ENCODE measurements at regions not wholly inside any gene's neighbourhood (a gene's known extent, or its start where the extent isn't known, plus 50 kb on each side); places are given as distances from the start of the nearest gene placed in this dataset.
A peak's percentile ranks its signal among the peaks of the same experiment; 100 is the strongest.

DNA sequence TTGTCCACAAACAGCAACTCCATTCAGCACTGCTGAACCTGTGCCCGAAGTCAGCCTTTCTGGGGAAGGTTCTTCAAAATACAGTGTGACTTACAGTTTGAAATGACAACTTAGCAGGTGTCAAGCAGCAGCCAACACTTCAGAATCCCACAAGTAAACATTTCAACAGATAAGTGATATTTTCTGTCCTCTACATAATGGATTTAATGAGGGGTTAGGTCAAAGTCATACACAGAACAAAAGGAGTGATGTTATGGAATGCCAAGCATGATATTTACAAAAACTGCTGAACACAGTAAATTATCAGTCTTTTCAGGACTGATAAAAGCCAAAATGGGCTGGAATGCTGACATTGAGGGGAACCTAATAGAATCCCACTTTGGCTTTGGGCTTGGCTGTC lies 77.6 kb upstream of the JAZF1 start (continued):
- TF ChIP-seq, protein P1, sequence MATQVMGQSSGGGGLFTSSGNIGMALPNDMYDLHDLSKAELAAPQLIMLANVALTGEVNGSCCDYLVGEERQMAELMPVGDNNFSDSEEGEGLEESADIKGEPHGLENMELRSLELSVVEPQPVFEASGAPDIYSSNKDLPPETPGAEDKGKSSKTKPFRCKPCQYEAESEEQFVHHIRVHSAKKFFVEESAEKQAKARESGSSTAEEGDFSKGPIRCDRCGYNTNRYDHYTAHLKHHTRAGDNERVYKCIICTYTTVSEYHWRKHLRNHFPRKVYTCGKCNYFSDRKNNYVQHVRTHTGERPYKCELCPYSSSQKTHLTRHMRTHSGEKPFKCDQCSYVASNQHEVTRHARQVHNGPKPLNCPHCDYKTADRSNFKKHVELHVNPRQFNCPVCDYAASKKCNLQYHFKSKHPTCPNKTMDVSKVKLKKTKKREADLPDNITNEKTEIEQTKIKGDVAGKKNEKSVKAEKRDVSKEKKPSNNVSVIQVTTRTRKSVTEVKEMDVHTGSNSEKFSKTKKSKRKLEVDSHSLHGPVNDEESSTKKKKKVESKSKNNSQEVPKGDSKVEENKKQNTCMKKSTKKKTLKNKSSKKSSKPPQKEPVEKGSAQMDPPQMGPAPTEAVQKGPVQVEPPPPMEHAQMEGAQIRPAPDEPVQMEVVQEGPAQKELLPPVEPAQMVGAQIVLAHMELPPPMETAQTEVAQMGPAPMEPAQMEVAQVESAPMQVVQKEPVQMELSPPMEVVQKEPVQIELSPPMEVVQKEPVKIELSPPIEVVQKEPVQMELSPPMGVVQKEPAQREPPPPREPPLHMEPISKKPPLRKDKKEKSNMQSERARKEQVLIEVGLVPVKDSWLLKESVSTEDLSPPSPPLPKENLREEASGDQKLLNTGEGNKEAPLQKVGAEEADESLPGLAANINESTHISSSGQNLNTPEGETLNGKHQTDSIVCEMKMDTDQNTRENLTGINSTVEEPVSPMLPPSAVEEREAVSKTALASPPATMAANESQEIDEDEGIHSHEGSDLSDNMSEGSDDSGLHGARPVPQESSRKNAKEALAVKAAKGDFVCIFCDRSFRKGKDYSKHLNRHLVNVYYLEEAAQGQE (IDR thresholded peaks at IDR 0.05; ENCODE audit: unreplicated experiment): no peak
- TF ChIP-seq, protein P2, sequence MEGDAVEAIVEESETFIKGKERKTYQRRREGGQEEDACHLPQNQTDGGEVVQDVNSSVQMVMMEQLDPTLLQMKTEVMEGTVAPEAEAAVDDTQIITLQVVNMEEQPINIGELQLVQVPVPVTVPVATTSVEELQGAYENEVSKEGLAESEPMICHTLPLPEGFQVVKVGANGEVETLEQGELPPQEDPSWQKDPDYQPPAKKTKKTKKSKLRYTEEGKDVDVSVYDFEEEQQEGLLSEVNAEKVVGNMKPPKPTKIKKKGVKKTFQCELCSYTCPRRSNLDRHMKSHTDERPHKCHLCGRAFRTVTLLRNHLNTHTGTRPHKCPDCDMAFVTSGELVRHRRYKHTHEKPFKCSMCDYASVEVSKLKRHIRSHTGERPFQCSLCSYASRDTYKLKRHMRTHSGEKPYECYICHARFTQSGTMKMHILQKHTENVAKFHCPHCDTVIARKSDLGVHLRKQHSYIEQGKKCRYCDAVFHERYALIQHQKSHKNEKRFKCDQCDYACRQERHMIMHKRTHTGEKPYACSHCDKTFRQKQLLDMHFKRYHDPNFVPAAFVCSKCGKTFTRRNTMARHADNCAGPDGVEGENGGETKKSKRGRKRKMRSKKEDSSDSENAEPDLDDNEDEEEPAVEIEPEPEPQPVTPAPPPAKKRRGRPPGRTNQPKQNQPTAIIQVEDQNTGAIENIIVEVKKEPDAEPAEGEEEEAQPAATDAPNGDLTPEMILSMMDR (conservative IDR thresholded peaks at IDR 0.05; ENCODE audit: low read depth in 2 of 2): no peak
- TF ChIP-seq CREB1 (CRISPR knock-in tag; IDR thresholded peaks at IDR 0.05; ENCODE audit: low read depth) (no peak), JUNB (IDR thresholded peaks at IDR 0.05; ENCODE audit: unreplicated experiment) (no peak), EZH2phosphoT487 (IDR thresholded peaks at IDR 0.05; ENCODE audit: unreplicated experiment) (no peak), EZH2 (IDR thresholded peaks at IDR 0.05; ENCODE audit: low read depth, unreplicated experiment) (no peak), NANOG (IDR thresholded peaks at IDR 0.05; ENCODE audit: borderline replicate concordance) (no peak)

DNA sequence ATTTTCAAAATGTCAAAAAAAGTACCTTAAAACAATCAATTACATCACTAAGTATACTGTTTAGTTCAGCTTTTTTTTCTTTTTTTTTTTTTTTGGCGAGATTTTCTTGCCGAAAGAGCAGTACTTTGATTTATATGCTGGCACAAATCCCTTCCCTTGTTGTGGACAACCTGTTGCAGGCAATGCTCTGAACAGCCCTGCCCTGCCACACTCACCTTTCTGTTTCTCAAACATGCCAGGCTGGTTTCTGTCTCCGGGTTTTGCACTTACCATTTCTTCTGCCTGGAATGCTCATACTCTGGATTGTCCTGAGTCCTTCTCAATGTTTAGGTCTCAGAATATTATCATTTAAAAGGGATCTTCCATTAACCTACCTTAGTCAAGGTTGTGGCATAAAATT lies 80.4 kb upstream of the JAZF1 start:
- Histone ChIP-seq H3K4me3 (no peak overlapping the region), H3K27me3 (ENCODE audit: insufficient read depth) (no peaks in the 10 kb centered on the region), H3K4me2 (no peak overlapping the region), H2AFZ (peak overlapping the region; percentile 30; the same call in 1 of the 2 replicates), H3K9me2 (ENCODE audit: insufficient read depth) (no peaks in the 10 kb centered on the region), H3K27ac (ENCODE audit: low read depth) (no peak overlapping the region), H4K20me1 (replicated peaks; ENCODE audit: insufficient read depth) (no peaks in the 10 kb centered on the region), H3K79me2 (replicated peaks; ENCODE audit: insufficient read depth) (no peaks in the 10 kb centered on the region), H3K4me1 (ENCODE audit: insufficient read depth) (peaks cover 27% of the 10 kb centered on the region), H3K36me3 (ENCODE audit: insufficient read depth) (no peaks in the 10 kb centered on the region), H3F3A (replicated peaks; ENCODE audit: low read depth) (no peaks in the 10 kb centered on the region)
- Mint-ChIP-seq H3K9me3 (peaks cover under 1% of the 10 kb centered on the region; the same call in 2 of the 3 replicates), H3K27me3 (ENCODE audit: insufficient read depth, low read depth, poor library complexity) (no peaks in the 10 kb centered on the region), H3K36me3 (ENCODE audit: low read depth) (peaks cover 3% of the 10 kb centered on the region; the same call in 1 of the 3 replicates), H3K4me1 (peaks cover 26% of the 10 kb centered on the region), H3K27ac (no peak overlapping the region), H3K4me3 (no peak overlapping the region)
- ATAC-seq (no peak), DNase-seq (ENCODE audit: low spot score) (no peak)
- TF ChIP-seq EZH2phosphoT487 (IDR thresholded peaks at IDR 0.05; ENCODE audit: unreplicated experiment): no peak
- no peak for TF ChIP-seq ZNF331 (CRISPR knock-in tag; IDR thresholded peaks at IDR 0.05; ENCODE audit: low read depth)
- TF ChIP-seq EZH2 (IDR thresholded peaks at IDR 0.05; ENCODE audit: low read depth, unreplicated experiment): no peak
- TF ChIP-seq ZNF114 (CRISPR knock-in tag; IDR thresholded peaks at IDR 0.05): no peak
- no peak for TF ChIP-seq CREB1 (CRISPR knock-in tag; IDR thresholded peaks at IDR 0.05; ENCODE audit: low read depth)
- no peak for TF ChIP-seq STAT1 (IDR thresholded peaks at IDR 0.05; ENCODE audit: unreplicated experiment)
- TF ChIP-seq, protein P2 (conservative IDR thresholded peaks at IDR 0.05; ENCODE audit: low read depth in 2 of 2): no peak

Data from GM23338 (cell line).